ENCODE measurements at regions not wholly inside any gene's neighbourhood (a gene's known extent, or its start where the extent isn't known, plus 50 kb on each side); places are given as distances from the start of the nearest gene placed in this dataset.

GRCh38 chr10:35723059-35723458 is 81.0 kb upstream of the FZD8 start:
- DNase-seq (ENCODE audit: low read depth, low spot score) (no peak), ATAC-seq (no peak)
- Histone ChIP-seq H3K9ac (ENCODE audit: low read length) (no peak overlapping the region), H4K20me1 (ENCODE audit: insufficient read depth) (no peaks in the 10 kb centered on the region), H3K36me3 (ENCODE audit: control insufficient read depth in 1 of 2, insufficient read depth in 2 of 2, low read length in 2 of 2) (no peaks in the 10 kb centered on the region), H3K9me3 (ENCODE audit: control insufficient read depth in 1 of 2, insufficient read depth in 1 of 2, low read depth in 1 of 2, low read length in 2 of 2) (no peaks in the 10 kb centered on the region), H3K79me2 (ENCODE audit: insufficient read depth, low read length) (no peaks in the 10 kb centered on the region), H3K9me2 (ENCODE audit: insufficient read depth) (no peaks in the 10 kb centered on the region), H3K4me1 (ENCODE audit: control insufficient read depth in 1 of 2, insufficient read depth in 2 of 2, low read length in 2 of 2) (no peaks in the 10 kb centered on the region), H2AFZ (ENCODE audit: low read depth, low read length, poor library complexity, severe bottlenecking) (no peak overlapping the region), H3K4me2 (ENCODE audit: low read length) (no peak overlapping the region), H3K27me3 (ENCODE audit: insufficient read depth, low read length) (peaks cover 5% of the 10 kb centered on the region; the same call in 1 of the 2 replicates), H3K4me3 (replicated peaks in 1 of 2; ENCODE audit: low read depth in 1 of 2, low read length in 2 of 2) (no peak overlapping the region), H3K27ac (ENCODE audit: low read depth, low read length) (no peak overlapping the region)
- BruUV-seq (replicated peaks): no TSS peak
- RAD21 ChIA-PET (ENCODE audit: low non-redundant PET in 1 of 2, low total read pairs in 2 of 2, uncharacterized antibody in 2 of 2, unreplicated experiment in 2 of 2): no interaction called here
- POLR2A ChIA-PET: no interaction called here
- intact Hi-C loops (cut with micrococcal nuclease): no loop called here
- TF ChIP-seq ZNF274 (IDR thresholded peaks at IDR 0.05; ENCODE audit: low read depth, low read length): no peak
- TF ChIP-seq, protein P1, sequence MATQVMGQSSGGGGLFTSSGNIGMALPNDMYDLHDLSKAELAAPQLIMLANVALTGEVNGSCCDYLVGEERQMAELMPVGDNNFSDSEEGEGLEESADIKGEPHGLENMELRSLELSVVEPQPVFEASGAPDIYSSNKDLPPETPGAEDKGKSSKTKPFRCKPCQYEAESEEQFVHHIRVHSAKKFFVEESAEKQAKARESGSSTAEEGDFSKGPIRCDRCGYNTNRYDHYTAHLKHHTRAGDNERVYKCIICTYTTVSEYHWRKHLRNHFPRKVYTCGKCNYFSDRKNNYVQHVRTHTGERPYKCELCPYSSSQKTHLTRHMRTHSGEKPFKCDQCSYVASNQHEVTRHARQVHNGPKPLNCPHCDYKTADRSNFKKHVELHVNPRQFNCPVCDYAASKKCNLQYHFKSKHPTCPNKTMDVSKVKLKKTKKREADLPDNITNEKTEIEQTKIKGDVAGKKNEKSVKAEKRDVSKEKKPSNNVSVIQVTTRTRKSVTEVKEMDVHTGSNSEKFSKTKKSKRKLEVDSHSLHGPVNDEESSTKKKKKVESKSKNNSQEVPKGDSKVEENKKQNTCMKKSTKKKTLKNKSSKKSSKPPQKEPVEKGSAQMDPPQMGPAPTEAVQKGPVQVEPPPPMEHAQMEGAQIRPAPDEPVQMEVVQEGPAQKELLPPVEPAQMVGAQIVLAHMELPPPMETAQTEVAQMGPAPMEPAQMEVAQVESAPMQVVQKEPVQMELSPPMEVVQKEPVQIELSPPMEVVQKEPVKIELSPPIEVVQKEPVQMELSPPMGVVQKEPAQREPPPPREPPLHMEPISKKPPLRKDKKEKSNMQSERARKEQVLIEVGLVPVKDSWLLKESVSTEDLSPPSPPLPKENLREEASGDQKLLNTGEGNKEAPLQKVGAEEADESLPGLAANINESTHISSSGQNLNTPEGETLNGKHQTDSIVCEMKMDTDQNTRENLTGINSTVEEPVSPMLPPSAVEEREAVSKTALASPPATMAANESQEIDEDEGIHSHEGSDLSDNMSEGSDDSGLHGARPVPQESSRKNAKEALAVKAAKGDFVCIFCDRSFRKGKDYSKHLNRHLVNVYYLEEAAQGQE (IDR thresholded peaks at IDR 0.05; ENCODE audit: low read depth): no peak
- CTCF ChIA-PET: no interaction called here

GRCh38 chr10:35722636-35723035 is 80.5 kb upstream of the FZD8 start:
- no peaks in the 10 kb centered on the region for H4K20me1 ChIP-seq (ENCODE audit: insufficient read depth)
- H3K36me3 ChIP-seq (ENCODE audit: control insufficient read depth in 1 of 2, insufficient read depth in 2 of 2, low read length in 2 of 2): no peaks in the 10 kb centered on the region
- peaks cover 5% of the 10 kb centered on the region; the same call in 1 of the 2 replicates for H3K27me3 ChIP-seq (ENCODE audit: insufficient read depth, low read length)
- ATAC-seq (no peak), DNase-seq (ENCODE audit: low read depth, low spot score) (no peak)
- no peak overlapping the region for H3K27ac ChIP-seq (ENCODE audit: low read depth, low read length)
- H2AFZ ChIP-seq (ENCODE audit: low read depth, low read length, poor library complexity, severe bottlenecking): no peak overlapping the region
- ChIA-PET RAD21 (ENCODE audit: low non-redundant PET in 1 of 2, low total read pairs in 2 of 2, uncharacterized antibody in 2 of 2, unreplicated experiment in 2 of 2) (no interaction called here), CTCF (no interaction called here), POLR2A (no interaction called here)
- no peaks in the 10 kb centered on the region for H3K4me1 ChIP-seq (ENCODE audit: control insufficient read depth in 1 of 2, insufficient read depth in 2 of 2, low read length in 2 of 2)
- TF ChIP-seq, protein P2, sequence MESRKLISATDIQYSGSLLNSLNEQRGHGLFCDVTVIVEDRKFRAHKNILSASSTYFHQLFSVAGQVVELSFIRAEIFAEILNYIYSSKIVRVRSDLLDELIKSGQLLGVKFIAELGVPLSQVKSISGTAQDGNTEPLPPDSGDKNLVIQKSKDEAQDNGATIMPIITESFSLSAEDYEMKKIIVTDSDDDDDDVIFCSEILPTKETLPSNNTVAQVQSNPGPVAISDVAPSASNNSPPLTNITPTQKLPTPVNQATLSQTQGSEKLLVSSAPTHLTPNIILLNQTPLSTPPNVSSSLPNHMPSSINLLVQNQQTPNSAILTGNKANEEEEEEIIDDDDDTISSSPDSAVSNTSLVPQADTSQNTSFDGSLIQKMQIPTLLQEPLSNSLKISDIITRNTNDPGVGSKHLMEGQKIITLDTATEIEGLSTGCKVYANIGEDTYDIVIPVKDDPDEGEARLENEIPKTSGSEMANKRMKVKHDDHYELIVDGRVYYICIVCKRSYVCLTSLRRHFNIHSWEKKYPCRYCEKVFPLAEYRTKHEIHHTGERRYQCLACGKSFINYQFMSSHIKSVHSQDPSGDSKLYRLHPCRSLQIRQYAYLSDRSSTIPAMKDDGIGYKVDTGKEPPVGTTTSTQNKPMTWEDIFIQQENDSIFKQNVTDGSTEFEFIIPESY (IDR thresholded peaks at IDR 0.05; ENCODE audit: extremely low read depth, insufficient replicate concordance, low read length): no peak
- TF ChIP-seq CBX3 (IDR thresholded peaks at IDR 0.05; ENCODE audit: low read depth) (no peak), TCF7L2 (IDR thresholded peaks at IDR 0.05; ENCODE audit: borderline replicate concordance, extremely low read depth, insufficient read depth, insufficient read length) (no peak), YY1 (IDR thresholded peaks at IDR 0.05; ENCODE audit: extremely low read depth, insufficient replicate concordance, low read depth, low read length) (no peak)
- TF ChIP-seq, protein P1 (IDR thresholded peaks at IDR 0.05; ENCODE audit: low read depth): no peak
- BruUV-seq (replicated peaks): no TSS peak
- H3K79me2 ChIP-seq (ENCODE audit: insufficient read depth, low read length): no peaks in the 10 kb centered on the region
- no peak overlapping the region for H3K4me3 ChIP-seq (replicated peaks in 1 of 2; ENCODE audit: low read depth in 1 of 2, low read length in 2 of 2)
- no peak overlapping the region for H3K9ac ChIP-seq (ENCODE audit: low read length)
- H3K4me2 ChIP-seq (ENCODE audit: low read length): no peak overlapping the region
- no peaks in the 10 kb centered on the region for H3K9me2 ChIP-seq (ENCODE audit: insufficient read depth)
- intact Hi-C loops (cut with micrococcal nuclease): no loop called here
- no peaks in the 10 kb centered on the region for H3K9me3 ChIP-seq (ENCODE audit: control insufficient read depth in 1 of 2, insufficient read depth in 1 of 2, low read depth in 1 of 2, low read length in 2 of 2)
